Astrocyte (in vitro differentiated cells and primary cell): ENCODE measurements at regions not wholly inside any gene's neighbourhood (a gene's known extent, or its start where the extent isn't known, plus 50 kb on each side); places are given as distances from the start of the nearest gene placed in this dataset.

ENCODE experiments used
- DNase-seq: peaks from one replicate; pipeline ENCODE4 v3.0.0-alpha.2; 2010; ENCODE audit warnings: low read depth
- FAIRE-seq: peaks from 2 replicates; lab custom pipeline; 2011; peaks lifted over from hg19 to GRCh38; lab: Jason Lieb, UNC
- H2AFZ ChIP-seq: 2 replicates; pipeline ENCODE4 v1.6.0; 2012; ENCODE audit warnings: low read depth, low read length, inconsistent platforms
- H3K27ac ChIP-seq: 2 replicates; pipeline ENCODE4 v1.5.1; 2011; ENCODE audit warnings: low read depth, low read length, inconsistent platforms
- H3K27me3 ChIP-seq: 2 replicates; pipeline ENCODE4 v1.6.0; 2011; ENCODE audit warnings: low read length, inconsistent platforms; ENCODE audit not compliant: insufficient read depth
- H3K36me3 ChIP-seq: 2 replicates; pipeline ENCODE4 v1.5.1; 2011; ENCODE audit warnings: low read length, inconsistent platforms; ENCODE audit not compliant: insufficient read depth
- H3K4me1 ChIP-seq: 2 replicates; pipeline ENCODE4 v1.5.1; 2011; ENCODE audit warnings: low read length, inconsistent platforms; ENCODE audit not compliant: insufficient read depth
- H3K4me2 ChIP-seq: 2 replicates; pipeline ENCODE4 v1.6.0; 2012; ENCODE audit warnings: low read length, inconsistent platforms
- H3K4me3 ChIP-seq: 2 replicates; pipeline ENCODE4 v1.5.1; 2011; ENCODE audit warnings: low read depth, mild to moderate bottlenecking, low read length, inconsistent platforms; ENCODE audit not compliant: insufficient read depth
- H3K79me2 ChIP-seq: 2 replicates; pipeline ENCODE4 v1.6.0; 2012; ENCODE audit warnings: mild to moderate bottlenecking, low read length, inconsistent platforms; ENCODE audit not compliant: insufficient read depth
- H3K9ac ChIP-seq: 2 replicates; pipeline ENCODE4 v1.6.0; 2012; ENCODE audit warnings: mild to moderate bottlenecking, low read length, inconsistent platforms
- H3K9me3 ChIP-seq: 2 replicates; pipeline ENCODE4 v1.5.1; 2012; ENCODE audit warnings: low read depth, mild to moderate bottlenecking, low read length, inconsistent platforms; ENCODE audit not compliant: insufficient read depth
- H4K20me1 ChIP-seq: 2 replicates; pipeline ENCODE4 v1.6.0; 2012; ENCODE audit warnings: low read length, inconsistent platforms; ENCODE audit not compliant: insufficient read depth
- H3K27ac Mint-ChIP-seq: one replicate; pipeline ENCODE4 v1.8.0; 2021; ENCODE audit warnings: mild to moderate bottlenecking, mixed read lengths; ENCODE audit not compliant: unreplicated experiment
- H3K27me3 Mint-ChIP-seq: one replicate; pipeline ENCODE4 v1.8.0; 2021; ENCODE audit warnings: low read depth, mixed read lengths; ENCODE audit not compliant: unreplicated experiment
- H3K36me3 Mint-ChIP-seq: one replicate; pipeline ENCODE4 v1.8.0; 2021; ENCODE audit warnings: low read depth, mixed read lengths; ENCODE audit not compliant: unreplicated experiment
- H3K4me1 Mint-ChIP-seq: one replicate; pipeline ENCODE4 v1.8.0; 2021; ENCODE audit warnings: low read depth, mixed read lengths; ENCODE audit not compliant: unreplicated experiment
- H3K4me3 Mint-ChIP-seq: one replicate; pipeline ENCODE4 v1.8.0; 2021; ENCODE audit warnings: mild to moderate bottlenecking, moderate library complexity, mixed read lengths; ENCODE audit not compliant: unreplicated experiment
- H3K9me3 Mint-ChIP-seq: one replicate; pipeline ENCODE4 v1.8.0; 2021; ENCODE audit warnings: mild to moderate bottlenecking, mixed read lengths; ENCODE audit not compliant: unreplicated experiment
- CTCF ChIP-seq: IDR thresholded peaks from 2 replicates; pipeline ENCODE4 v1.5.1; 2011; ENCODE audit warnings: low read depth, mild to moderate bottlenecking, inconsistent platforms, low read length, moderate library complexity; ENCODE audit not compliant: insufficient read depth
- EZH2 ChIP-seq: IDR thresholded peaks from 2 replicates; pipeline ENCODE4 v1.6.1; 2012; ENCODE audit warnings: mild to moderate bottlenecking, low read length, inconsistent platforms; ENCODE audit not compliant: insufficient read depth

GRCh38 chr12:63232896-63233295 is 81.9 kb upstream of the AVPR1A start:
- no peaks in the 10 kb centered on the region for H4K20me1 ChIP-seq
- no peaks in the 10 kb centered on the region for H3K4me1 ChIP-seq
- H3K27ac ChIP-seq: no peak overlapping the region
- Mint-ChIP-seq H3K27ac (no peak overlapping the region), H3K4me3 (no peak overlapping the region), H3K9me3 (no peaks in the 10 kb centered on the region), H3K36me3 (no peaks in the 10 kb centered on the region), H3K27me3 (no peaks in the 10 kb centered on the region), H3K4me1 (no peaks in the 10 kb centered on the region)
- H2AFZ ChIP-seq: no peak overlapping the region
- H3K4me3 ChIP-seq: no peak overlapping the region
- no peak overlapping the region for H3K4me2 ChIP-seq
- no peak overlapping the region for H3K9ac ChIP-seq
- TF ChIP-seq EZH2: no peak
- no peak for TF ChIP-seq CTCF
- FAIRE-seq (no peak), DNase-seq (no peak)
- H3K79me2 ChIP-seq: no peaks in the 10 kb centered on the region
- no peaks in the 10 kb centered on the region for H3K36me3 ChIP-seq
- no peaks in the 10 kb centered on the region for H3K9me3 ChIP-seq
- H3K27me3 ChIP-seq: no peaks in the 10 kb centered on the region

GRCh38 chr12:63228853-63229252 is 77.9 kb upstream of the AVPR1A start:
- H3K9ac ChIP-seq: no peak overlapping the region
- H3K4me3 Mint-ChIP-seq: no peak overlapping the region
- H2AFZ ChIP-seq: no peak overlapping the region
- H3K9me3 ChIP-seq: no peaks in the 10 kb centered on the region
- no peaks in the 10 kb centered on the region for H3K27me3 ChIP-seq
- H3K27ac ChIP-seq: no peak overlapping the region
- H3K36me3 Mint-ChIP-seq: no peaks in the 10 kb centered on the region
- H3K4me2 ChIP-seq: no peak overlapping the region
- no peak overlapping the region for H3K27ac Mint-ChIP-seq
- H3K79me2 ChIP-seq: no peaks in the 10 kb centered on the region
- no peak for DNase-seq
- no peaks in the 10 kb centered on the region for H3K9me3 Mint-ChIP-seq
- no peak for TF ChIP-seq EZH2
- TF ChIP-seq CTCF: no peak
- no peaks in the 10 kb centered on the region for H3K4me1 Mint-ChIP-seq
- H4K20me1 ChIP-seq: no peaks in the 10 kb centered on the region
- H3K27me3 Mint-ChIP-seq: no peaks in the 10 kb centered on the region
- FAIRE-seq: no peak
- H3K4me3 ChIP-seq: no peak overlapping the region
- H3K36me3 ChIP-seq: no peaks in the 10 kb centered on the region
- H3K4me1 ChIP-seq: no peaks in the 10 kb centered on the region

GRCh38 chr12:63226792-63227463 is 75.9 kb upstream of the AVPR1A start:
- no peak overlapping the region for H2AFZ ChIP-seq
- no peak overlapping the region for H3K27ac ChIP-seq
- H3K4me1 ChIP-seq: no peaks in the 10 kb centered on the region
- Mint-ChIP-seq H3K27ac (no peak overlapping the region), H3K9me3 (no peaks in the 10 kb centered on the region), H3K27me3 (no peaks in the 10 kb centered on the region), H3K4me1 (no peaks in the 10 kb centered on the region), H3K36me3 (no peaks in the 10 kb centered on the region), H3K4me3 (no peak overlapping the region)
- no peak overlapping the region for H3K4me3 ChIP-seq
- DNase-seq: no peak
- no peaks in the 10 kb centered on the region for H4K20me1 ChIP-seq
- no peaks in the 10 kb centered on the region for H3K9me3 ChIP-seq
- no peak overlapping the region for H3K4me2 ChIP-seq
- no peak for FAIRE-seq
- no peaks in the 10 kb centered on the region for H3K27me3 ChIP-seq
- H3K36me3 ChIP-seq: no peaks in the 10 kb centered on the region
- H3K9ac ChIP-seq: no peak overlapping the region
- no peak for TF ChIP-seq CTCF
- H3K79me2 ChIP-seq: no peaks in the 10 kb centered on the region
